Hepatocyte (in vitro differentiated cells): ENCODE measurements at regions not wholly inside any gene's neighbourhood (a gene's known extent, or its start where the extent isn't known, plus 50 kb on each side); places are given as distances from the start of the nearest gene placed in this dataset.

Source experiments
- DNase-seq: peaks from one replicate; pipeline ENCODE4 v3.0.0-alpha.2; 2016; ENCODE audit warnings: low spot score
- H2AFZ ChIP-seq: fragments of 200-600 bp; sonication (generic); 2 replicates; pipeline ENCODE4 v1.6.0; 2016; ENCODE audit warnings: antibody characterized with exemption, mild to moderate bottlenecking
- H3K27ac ChIP-seq: fragments of 200-600 bp; sonication (generic); 2 replicates; pipeline ENCODE4 v1.5.1; 2016; ENCODE audit warnings: mild to moderate bottlenecking
- H3K27me3 ChIP-seq: fragments of 200-600 bp; sonication (generic); 2 replicates; pipeline ENCODE4 v1.6.1; 2016
- H3K36me3 ChIP-seq: fragments of 200-600 bp; sonication (generic); replicated peaks from 2 replicates; pipeline ENCODE4 v1.5.1; 2016; ENCODE audit warnings: low read depth; ENCODE audit not compliant: insufficient read depth
- H3K4me1 ChIP-seq: fragments of 200-600 bp; sonication (generic); 2 replicates; pipeline ENCODE4 v1.5.1; 2016; ENCODE audit warnings: mild to moderate bottlenecking, moderate library complexity; ENCODE audit not compliant: insufficient read depth
- H3K4me2 ChIP-seq: fragments of 200-600 bp; sonication (generic); 2 replicates; pipeline ENCODE4 v1.6.0; 2016
- H3K4me3 ChIP-seq: fragments of 200-600 bp; sonication (generic); 2 replicates; pipeline ENCODE4 v1.5.1; 2016; ENCODE audit warnings: mild to moderate bottlenecking
- H3K79me2 ChIP-seq: fragments of 200-600 bp; sonication (generic); 2 replicates; pipeline ENCODE4 v1.6.0; 2017; ENCODE audit warnings: mild to moderate bottlenecking
- H3K9me2 ChIP-seq: fragments of 200-600 bp; sonication (generic); replicated peaks from 2 replicates; pipeline ENCODE4 v1.6.0; 2017; ENCODE audit warnings: mild to moderate bottlenecking; ENCODE audit not compliant: insufficient read depth
- H3K9me3 ChIP-seq: fragments of 200-600 bp; sonication (generic); 2 replicates; pipeline ENCODE4 v1.5.1; 2016; ENCODE audit warnings: low read depth, mild to moderate bottlenecking
- H4K20me1 ChIP-seq: fragments of 200-600 bp; sonication (generic); 2 replicates; pipeline ENCODE4 v1.6.0; 2016; ENCODE audit warnings: mild to moderate bottlenecking; ENCODE audit not compliant: insufficient read depth, poor library complexity, severe bottlenecking
- CTCF ChIP-seq: fragments of 200-600 bp; sonication (generic); IDR thresholded peaks from 2 replicates; pipeline ENCODE4 v1.5.1; 2016; ENCODE audit warnings: antibody characterized with exemption, mild to moderate bottlenecking; ENCODE audit not compliant: poor library complexity
- EZH2 ChIP-seq: fragments of 200-600 bp; sonication (generic); IDR thresholded peaks from 2 replicates; pipeline ENCODE4 v1.6.1; 2016; ENCODE audit warnings: antibody characterized with exemption, mild to moderate bottlenecking, borderline replicate concordance
- EZH2phosphoT487 ChIP-seq: fragments of 200-600 bp; sonication (generic); IDR thresholded peaks from one replicate; pipeline ENCODE4 v1.6.1; 2018; ENCODE audit warnings: antibody characterized with exemption, mild to moderate bottlenecking, low read depth, moderate library complexity; ENCODE audit not compliant: unreplicated experiment, severe bottlenecking
- WGBS: methylation state at CpG from one replicate; pipeline ENCODE4 v1.1.6; 2016; ENCODE audit warnings: low lambda C conversion rate; ENCODE audit errors: missing lambda C conversion rate; 5-methylcytosine and 5-hydroxymethylcytosine counted together

- Histone ChIP-seq H3K79me2 (no peaks in the 10 kb centered on the region), H3K9me2 (no peaks in the 10 kb centered on the region), H3K4me1 (peaks cover 26% of the 10 kb centered on the region), H3K36me3 (no peaks in the 10 kb centered on the region), H3K4me3 (no peak overlapping the region), H3K27ac (peak overlapping the region; percentile 57), H3K4me2 (no peak overlapping the region), H3K9me3 (no peaks in the 10 kb centered on the region), H2AFZ (no peak overlapping the region), H3K27me3 (no peaks in the 10 kb centered on the region), H4K20me1 (no peaks in the 10 kb centered on the region)
- 100% methylated on average over 1 of the region's 1 CpG for WGBS
- TF ChIP-seq EZH2 (no peak), CTCF (no peak), EZH2phosphoT487 (no peak)
- no peak for DNase-seq
Measured at GRCh38 chr1:55876276-55877060, 661.3 kb upstream of the USP24 start.

- Histone ChIP-seq H3K79me2 (no peaks in the 10 kb centered on the region), H3K9me3 (no peaks in the 10 kb centered on the region), H3K4me3 (no peak overlapping the region), H2AFZ (no peak overlapping the region), H3K27me3 (no peaks in the 10 kb centered on the region), H4K20me1 (no peaks in the 10 kb centered on the region), H3K4me2 (no peak overlapping the region), H3K27ac (peak overlapping the region; percentile 7), H3K36me3 (no peaks in the 10 kb centered on the region), H3K4me1 (peaks cover 8% of the 10 kb centered on the region), H3K9me2 (no peaks in the 10 kb centered on the region)
- no peak for TF ChIP-seq EZH2
- TF ChIP-seq CTCF = no peak
- TF ChIP-seq EZH2phosphoT487 = no peak
- DNase-seq = no peak
Measured at GRCh38 chr1:55870106-55870505, 654.9 kb upstream of the USP24 start.

DNA sequence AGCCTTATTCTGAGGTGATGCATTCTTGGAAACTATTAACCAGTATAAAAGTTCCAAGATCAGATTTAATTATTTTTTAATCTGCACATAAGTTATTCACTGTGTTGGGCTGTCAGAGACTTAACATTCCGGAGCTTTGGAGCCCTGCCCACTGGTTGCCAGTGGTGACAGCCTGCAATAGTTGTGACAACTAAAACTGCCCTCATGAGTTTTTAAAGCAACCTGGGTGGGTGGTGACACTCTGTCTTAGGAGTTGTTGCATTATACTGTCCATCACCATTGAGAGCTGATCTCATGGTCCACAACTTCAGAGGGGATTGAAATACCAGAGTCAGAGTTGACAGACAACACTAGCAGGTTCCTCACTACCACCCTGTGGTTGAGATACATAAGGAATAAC, 653.9 kb upstream of the USP24 start:
- H2AFZ ChIP-seq = no peak overlapping the region
- H3K27me3 ChIP-seq = no peaks in the 10 kb centered on the region
- H3K9me3 ChIP-seq = no peaks in the 10 kb centered on the region
- H3K27ac ChIP-seq = no peak overlapping the region
- H3K4me2 ChIP-seq = no peak overlapping the region
- DNase-seq = no peak
- 73% methylated on average over 1 of the region's 1 CpG for WGBS
- H3K9me2 ChIP-seq = no peaks in the 10 kb centered on the region
- H3K79me2 ChIP-seq = no peaks in the 10 kb centered on the region
- H3K36me3 ChIP-seq = no peaks in the 10 kb centered on the region
- no peak overlapping the region for H3K4me3 ChIP-seq
- no peaks in the 10 kb centered on the region for H4K20me1 ChIP-seq
- TF ChIP-seq EZH2 = no peak
- no peak for TF ChIP-seq CTCF
- TF ChIP-seq EZH2phosphoT487 = no peak
- H3K4me1 ChIP-seq = peaks cover 8% of the 10 kb centered on the region
